ENCODE measurements at regions not wholly inside any gene's neighbourhood (a gene's known extent, or its start where the extent isn't known, plus 50 kb on each side); places are given as distances from the start of the nearest gene placed in this dataset.

DNA sequence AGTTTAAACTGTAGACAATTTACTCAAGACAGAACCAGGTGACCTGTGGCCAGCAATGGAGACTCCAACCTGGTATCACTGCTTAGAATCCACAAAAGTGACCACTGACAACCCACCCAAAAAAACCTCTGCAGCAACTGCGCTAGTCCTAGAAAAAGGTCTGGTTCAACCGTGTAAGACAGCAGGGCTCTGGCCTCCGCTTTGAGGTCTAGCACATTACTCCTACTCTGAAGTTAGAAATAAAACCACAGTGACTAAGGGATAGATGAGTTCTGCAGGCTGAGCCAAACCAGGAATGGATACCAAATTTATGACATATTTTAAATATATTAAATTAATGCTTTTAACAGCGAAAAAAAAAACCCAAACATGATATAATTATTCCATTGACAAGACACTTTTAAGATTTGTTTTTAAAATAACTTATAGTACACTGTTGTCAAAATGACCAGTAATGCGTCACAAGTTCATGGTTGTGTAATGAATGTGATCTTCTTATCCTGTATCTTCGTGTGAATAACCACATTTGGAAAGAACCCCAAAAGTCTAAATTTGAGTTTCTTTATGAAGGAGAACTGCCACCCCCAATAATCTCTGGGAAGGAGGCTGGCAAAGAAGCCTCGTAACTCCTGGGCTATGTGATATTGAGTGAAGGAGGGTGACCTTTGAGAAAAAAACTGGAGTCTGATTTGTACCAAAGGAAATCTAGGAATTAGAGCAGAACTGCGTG lies 101.9 kb upstream of the SLC44A1 start:
- TF ChIP-seq MXI1 (conservative IDR thresholded peaks at IDR 0.05; ENCODE audit: poor library complexity, severe bottlenecking) (no peak), EZH2 (IDR thresholded peaks at IDR 0.05; ENCODE audit: borderline replicate concordance, insufficient read depth, low read length, poor library complexity, severe bottlenecking) (no peak), SMC3 (conservative IDR thresholded peaks at IDR 0.05; ENCODE audit: poor library complexity) (no peak)
- TF ChIP-seq, protein P1, sequence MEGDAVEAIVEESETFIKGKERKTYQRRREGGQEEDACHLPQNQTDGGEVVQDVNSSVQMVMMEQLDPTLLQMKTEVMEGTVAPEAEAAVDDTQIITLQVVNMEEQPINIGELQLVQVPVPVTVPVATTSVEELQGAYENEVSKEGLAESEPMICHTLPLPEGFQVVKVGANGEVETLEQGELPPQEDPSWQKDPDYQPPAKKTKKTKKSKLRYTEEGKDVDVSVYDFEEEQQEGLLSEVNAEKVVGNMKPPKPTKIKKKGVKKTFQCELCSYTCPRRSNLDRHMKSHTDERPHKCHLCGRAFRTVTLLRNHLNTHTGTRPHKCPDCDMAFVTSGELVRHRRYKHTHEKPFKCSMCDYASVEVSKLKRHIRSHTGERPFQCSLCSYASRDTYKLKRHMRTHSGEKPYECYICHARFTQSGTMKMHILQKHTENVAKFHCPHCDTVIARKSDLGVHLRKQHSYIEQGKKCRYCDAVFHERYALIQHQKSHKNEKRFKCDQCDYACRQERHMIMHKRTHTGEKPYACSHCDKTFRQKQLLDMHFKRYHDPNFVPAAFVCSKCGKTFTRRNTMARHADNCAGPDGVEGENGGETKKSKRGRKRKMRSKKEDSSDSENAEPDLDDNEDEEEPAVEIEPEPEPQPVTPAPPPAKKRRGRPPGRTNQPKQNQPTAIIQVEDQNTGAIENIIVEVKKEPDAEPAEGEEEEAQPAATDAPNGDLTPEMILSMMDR (IDR thresholded peaks at IDR 0.05; ENCODE audit: poor library complexity, severe bottlenecking): no peak
